GM12875 (cell line): ENCODE measurements at regions not wholly inside any gene's neighbourhood (a gene's known extent, or its start where the extent isn't known, plus 50 kb on each side); places are given as distances from the start of the nearest gene placed in this dataset.
"Not testable (repeated sequence)": the region's sequence is repeated elsewhere in the genome, so short reads cannot be mapped to it uniquely, and the experiment has no call there.

Experiments
- H3K4me3 ChIP-seq: one replicate; pipeline ENCODE4 v1.5.1; 2011; ENCODE audit warnings: low read depth, low read length, control low read depth
- CTCF ChIP-seq: IDR thresholded peaks from 2 replicates; pipeline ENCODE4 v1.5.1; 2011; ENCODE audit warnings: low read depth, mild to moderate bottlenecking, control low read depth, inconsistent platforms, low read length, moderate library complexity, borderline replicate concordance; ENCODE audit not compliant: insufficient read depth

GRCh38 chr20:40634891-40635290, 54.1 kb downstream of the MAFB start:
- no peak overlapping the region for H3K4me3 ChIP-seq
- TF ChIP-seq CTCF: no peak

GRCh38 chr20:40633123-40633850, 55.7 kb downstream of the MAFB start:
- TF ChIP-seq CTCF: no peak
- no peak overlapping the region for H3K4me3 ChIP-seq

- TF ChIP-seq CTCF: no peak
- no peak overlapping the region for H3K4me3 ChIP-seq
Observed at GRCh38 chr20:40632346-40632976, 56.6 kb downstream of the MAFB start.

- no peak for TF ChIP-seq CTCF
- no peak overlapping the region for H3K4me3 ChIP-seq
Observed at GRCh38 chr20:40631119-40631631, 57.9 kb downstream of the MAFB start.

GRCh38 chr20:40630713-40631112, 58.3 kb downstream of the MAFB start:
- H3K4me3 ChIP-seq: no peak overlapping the region
- TF ChIP-seq CTCF: no peak

- no peak for TF ChIP-seq CTCF
- no peak overlapping the region for H3K4me3 ChIP-seq
Observed at GRCh38 chr20:40630099-40630498, 58.9 kb downstream of the MAFB start.

- TF ChIP-seq CTCF: no peak
Observed at GRCh38 chr20:40628877-40629276, 60.2 kb downstream of the MAFB start.

GRCh38 chr20:40619053-40619452, 70.0 kb downstream of the MAFB start:
- not testable (repeated sequence) for H3K4me3 ChIP-seq

More at GRCh38 chr20:40628877-40629276, 60.2 kb downstream of the MAFB start:
- no peak overlapping the region for H3K4me3 ChIP-seq
